Activated CD4-positive, alpha-beta T cell treated with anti-CD3 and anti-CD28 coated beads, Interleukin-2, amount 10 ng/mL, durations not matched to agents 7 days and 5 days (primary cell): ENCODE measurements at regions not wholly inside any gene's neighbourhood (a gene's known extent, or its start where the extent isn't known, plus 50 kb on each side); places are given as distances from the start of the nearest gene placed in this dataset.
"Not testable (repeated sequence)": the region's sequence is repeated elsewhere in the genome, so short reads cannot be mapped to it uniquely, and the experiment has no call there.

Source experiments
- CTCF ChIA-PET: fragments of 350-600 bp; sonication (Branson Sonifier 250); formaldehyde crosslinking; loops from one replicate; lab custom pipeline; 2021; ENCODE audit warnings: antibody characterized with exemption; lab: Charles Lee
- POLR2A ChIA-PET: fragments of 350-600 bp; sonication (Branson Sonifier 250); formaldehyde crosslinking; loops from one replicate; lab custom pipeline; 2021; ENCODE audit warnings: antibody characterized with exemption; lab: Charles Lee
- DNase-seq: peaks from one replicate; pipeline ENCODE4 v3.0.0-alpha.2; 2020
- H3K27ac Mint-ChIP-seq: one replicate; pipeline ENCODE4 v1.8.0; 2021; ENCODE audit warnings: mild to moderate bottlenecking, moderate library complexity, mixed read lengths
- H3K27me3 Mint-ChIP-seq: one replicate; pipeline ENCODE4 v1.8.0; 2021; ENCODE audit warnings: mixed read lengths
- H3K36me3 Mint-ChIP-seq: one replicate; pipeline ENCODE4 v1.8.0; 2021; ENCODE audit warnings: low read depth, mixed read lengths
- H3K4me1 Mint-ChIP-seq: one replicate; pipeline ENCODE4 v1.8.0; 2021; ENCODE audit warnings: mixed read lengths
- H3K4me3 Mint-ChIP-seq: one replicate; pipeline ENCODE4 v1.8.0; 2021; ENCODE audit warnings: mild to moderate bottlenecking, moderate library complexity, mixed read lengths
- H3K9me3 Mint-ChIP-seq: one replicate; pipeline ENCODE4 v1.8.0; 2021; ENCODE audit warnings: mixed read lengths

GRCh38 chr2:238512247-238512867 is 85.6 kb downstream of the ASB1 start:
- Mint-ChIP-seq H3K4me3 (no peak overlapping the region), H3K4me1 (peaks cover 8% of the 10 kb centered on the region)
- POLR2A ChIA-PET, result no interaction called here

GRCh38 chr2:238513346-238513745 is 86.6 kb downstream of the ASB1 start:
- Mint-ChIP-seq H3K27me3 (peaks cover 6% of the 10 kb centered on the region), H3K4me1 (peaks cover 8% of the 10 kb centered on the region), H3K27ac (no peak overlapping the region), H3K4me3 (no peak overlapping the region), H3K36me3 (no peaks in the 10 kb centered on the region), H3K9me3 (peaks cover 8% of the 10 kb centered on the region)
- POLR2A ChIA-PET, result no interaction called here
- CTCF ChIA-PET, result interaction anchor here (0.5 to 1.6 kb wide), 5 partner anchors 9 to 250 kb away, joined by 3 to 5 read pairs (median 3); no protein-coding TSS in a partner anchor
- DNase-seq, result peak; percentile 33

More at GRCh38 chr2:238512247-238512867, 85.6 kb downstream of the ASB1 start:
- H3K27me3 Mint-ChIP-seq, result peaks cover 6% of the 10 kb centered on the region
- DNase-seq, result no peak
- H3K27ac Mint-ChIP-seq, result no peak overlapping the region
- H3K36me3 Mint-ChIP-seq, result no peaks in the 10 kb centered on the region
- CTCF ChIA-PET, result interaction anchor here (1.6 kb wide), 1 partner anchor 8 kb away, joined by 5 read pairs; no protein-coding TSS in a partner anchor
- H3K9me3 Mint-ChIP-seq, result peaks cover 4% of the 10 kb centered on the region

- H3K4me1 Mint-ChIP-seq, H3K4me3 Mint-ChIP-seq, H3K36me3 Mint-ChIP-seq, H3K9me3 Mint-ChIP-seq, H3K27me3 Mint-ChIP-seq, POLR2A ChIA-PET, DNase-seq, H3K27ac Mint-ChIP-seq: not testable (repeated sequence)
- CTCF ChIA-PET, result interaction anchor here (1.0 to 1.6 kb wide), 4 partner anchors 10 to 21 kb away, joined by 3 to 5 read pairs (median 3); no protein-coding TSS in a partner anchor
Measured at GRCh38 chr2:238514024-238514423, 87.3 kb downstream of the ASB1 start.

GRCh38 chr2:238515377-238515776 is 88.7 kb downstream of the ASB1 start:
- CTCF ChIA-PET, result interaction anchor here (1.6 kb wide), 1 partner anchor 22 kb away, joined by 3 read pairs; no protein-coding TSS in a partner anchor
- Mint-ChIP-seq H3K27me3 (peaks cover 6% of the 10 kb centered on the region), H3K4me1 (peaks cover 8% of the 10 kb centered on the region), H3K4me3 (no peak overlapping the region), H3K9me3 (peaks cover 8% of the 10 kb centered on the region), H3K27ac (no peak overlapping the region), H3K36me3 (no peaks in the 10 kb centered on the region)
- DNase-seq, result no peak
- POLR2A ChIA-PET, result no interaction called here

GRCh38 chr2:238517209-238517608 is 90.5 kb downstream of the ASB1 start:
- POLR2A ChIA-PET, result no interaction called here

GRCh38 chr2:238518172-238518820 is 91.6 kb downstream of the ASB1 start:
- no peak for DNase-seq
- Mint-ChIP-seq H3K36me3 (no peaks in the 10 kb centered on the region), H3K4me3 (no peak overlapping the region), H3K4me1 (peaks cover 8% of the 10 kb centered on the region), H3K27ac (no peak overlapping the region), H3K9me3 (peaks cover 8% of the 10 kb centered on the region), H3K27me3 (peaks cover 6% of the 10 kb centered on the region)
- ChIA-PET CTCF (no interaction called here), POLR2A (no interaction called here)

More at GRCh38 chr2:238517209-238517608, 90.5 kb downstream of the ASB1 start:
- DNase-seq, result no peak
- CTCF ChIA-PET, result no interaction called here
- Mint-ChIP-seq H3K9me3 (peaks cover 8% of the 10 kb centered on the region), H3K4me3 (no peak overlapping the region), H3K27me3 (peaks cover 6% of the 10 kb centered on the region), H3K27ac (no peak overlapping the region), H3K36me3 (no peaks in the 10 kb centered on the region), H3K4me1 (peaks cover 8% of the 10 kb centered on the region)

- POLR2A ChIA-PET, result no interaction called here
- no peak overlapping the region for H3K4me3 Mint-ChIP-seq
- H3K27ac Mint-ChIP-seq, result no peak overlapping the region
Measured at GRCh38 chr2:238518821-238519186, 92.1 kb downstream of the ASB1 start.

GRCh38 chr2:238520359-238520886 is 93.7 kb downstream of the ASB1 start:
- POLR2A ChIA-PET, result no interaction called here
- H3K4me3 Mint-ChIP-seq, result no peak overlapping the region
- no peak for DNase-seq
- CTCF ChIA-PET, result no interaction called here
- no peaks in the 10 kb centered on the region for H3K36me3 Mint-ChIP-seq
- no peak overlapping the region for H3K27ac Mint-ChIP-seq
- H3K27me3 Mint-ChIP-seq, result peaks cover 5% of the 10 kb centered on the region
- peaks cover 8% of the 10 kb centered on the region for H3K9me3 Mint-ChIP-seq
- peaks cover 8% of the 10 kb centered on the region for H3K4me1 Mint-ChIP-seq

More at GRCh38 chr2:238518821-238519186, 92.1 kb downstream of the ASB1 start:
- no peak for DNase-seq
- CTCF ChIA-PET, result no interaction called here
- Mint-ChIP-seq H3K27me3 (peaks cover 6% of the 10 kb centered on the region), H3K9me3 (peaks cover 8% of the 10 kb centered on the region), H3K36me3 (no peaks in the 10 kb centered on the region), H3K4me1 (peaks cover 8% of the 10 kb centered on the region)

GRCh38 chr2:238521002-238521401 is 94.3 kb downstream of the ASB1 start:
- H3K27me3 Mint-ChIP-seq, result peaks cover 2% of the 10 kb centered on the region
- peaks cover 8% of the 10 kb centered on the region for H3K9me3 Mint-ChIP-seq
- no peak overlapping the region for H3K27ac Mint-ChIP-seq
- no peaks in the 10 kb centered on the region for H3K36me3 Mint-ChIP-seq
- H3K4me3 Mint-ChIP-seq, result no peak overlapping the region
- peaks cover 6% of the 10 kb centered on the region for H3K4me1 Mint-ChIP-seq
- DNase-seq, result no peak
- ChIA-PET CTCF (no interaction called here), POLR2A (no interaction called here)

- ChIA-PET CTCF (no interaction called here), POLR2A (no interaction called here)
- no peak overlapping the region for H3K27ac Mint-ChIP-seq
- no peak for DNase-seq
- no peaks in the 10 kb centered on the region for H3K4me1 Mint-ChIP-seq
- no peaks in the 10 kb centered on the region for H3K27me3 Mint-ChIP-seq
- H3K9me3 Mint-ChIP-seq, result peaks cover 4% of the 10 kb centered on the region
- H3K4me3 Mint-ChIP-seq, result no peak overlapping the region
- H3K36me3 Mint-ChIP-seq, result no peaks in the 10 kb centered on the region
Measured at GRCh38 chr2:238521870-238522269, 95.1 kb downstream of the ASB1 start.

- Mint-ChIP-seq H3K9me3 (no peaks in the 10 kb centered on the region), H3K4me3 (no peak overlapping the region), H3K4me1 (no peaks in the 10 kb centered on the region), H3K36me3 (no peaks in the 10 kb centered on the region), H3K27me3 (no peaks in the 10 kb centered on the region), H3K27ac (no peak overlapping the region)
- DNase-seq, result no peak
- CTCF ChIA-PET, result interaction anchor here (0.6 kb wide), 1 partner anchor 12 kb away, joined by 3 read pairs; no protein-coding TSS in a partner anchor
- POLR2A ChIA-PET, result no interaction called here
Measured at GRCh38 chr2:238523158-238524110, 96.7 kb downstream of the ASB1 start.

- no peak for DNase-seq
- H3K9me3 Mint-ChIP-seq, result peaks cover 2% of the 10 kb centered on the region
- H3K36me3 Mint-ChIP-seq, result no peaks in the 10 kb centered on the region
- no peak overlapping the region for H3K27ac Mint-ChIP-seq
- H3K4me1 Mint-ChIP-seq, result no peaks in the 10 kb centered on the region
- ChIA-PET CTCF (interaction anchor here (1.2 kb wide), 1 partner anchor 11 kb away, joined by 3 read pairs; no protein-coding TSS in a partner anchor), POLR2A (no interaction called here)
- no peaks in the 10 kb centered on the region for H3K27me3 Mint-ChIP-seq
- H3K4me3 Mint-ChIP-seq, result no peak overlapping the region
Measured at GRCh38 chr2:238524426-238524983, 97.8 kb downstream of the ASB1 start.
